ENCODE measurements at regions not wholly inside any gene's neighbourhood (a gene's known extent, or its start where the extent isn't known, plus 50 kb on each side); places are given as distances from the start of the nearest gene placed in this dataset.

- Histone ChIP-seq H3K9me3 (ENCODE audit: control insufficient read depth, low read length) (peaks cover 1% of the 10 kb centered on the region), H3K4me3 (ENCODE audit: low read length in 2 of 2) (no peak overlapping the region), H3K4me1 (ENCODE audit: control insufficient read depth in 1 of 2, insufficient read depth in 2 of 2, low read length in 2 of 2) (no peaks in the 10 kb centered on the region), H3K36me3 (ENCODE audit: control insufficient read depth in 1 of 2, insufficient read depth in 2 of 2, low read length in 1 of 2) (no peaks in the 10 kb centered on the region), H3K27me3 (ENCODE audit: control insufficient read depth in 1 of 2, insufficient read depth in 2 of 2, low read length in 1 of 2) (no peaks in the 10 kb centered on the region), H3K27ac (ENCODE audit: low read depth in 1 of 2, low read length in 2 of 2) (no peak overlapping the region)
- ATAC-seq (ENCODE audit: low FRiP score) = no peak
- DNase-seq = no peak
- intact Hi-C loops (cut with DNase I) = no loop called here
These were observed 583.1 kb upstream of the SEL1L start for GRCh38 chr14:82116721-82117120.

DNA sequence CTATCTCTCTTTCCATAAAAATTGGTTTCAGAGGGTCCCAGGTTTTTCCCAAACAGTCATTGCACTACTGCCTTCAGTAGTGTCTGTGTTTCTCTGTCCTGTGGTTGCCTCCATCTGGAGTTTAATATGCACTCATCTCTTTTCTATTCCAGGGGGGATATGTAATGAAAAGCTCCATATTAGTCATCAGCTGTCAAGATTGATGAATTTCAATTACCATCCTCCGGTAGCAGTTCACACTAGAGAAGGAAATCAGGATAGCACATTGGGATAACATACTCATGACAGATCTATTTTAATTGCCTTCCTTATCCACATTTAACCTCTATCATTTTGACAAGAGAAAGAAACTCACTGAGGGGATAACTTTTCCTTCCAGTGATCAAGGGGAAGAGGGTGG is 589.0 kb upstream of the SEL1L start:
- Histone ChIP-seq H3K9me3 (ENCODE audit: control insufficient read depth, low read length) (no peaks in the 10 kb centered on the region), H3K4me3 (ENCODE audit: low read length in 2 of 2) (no peak overlapping the region), H3K36me3 (ENCODE audit: control insufficient read depth in 1 of 2, insufficient read depth in 2 of 2, low read length in 1 of 2) (no peaks in the 10 kb centered on the region), H3K27me3 (ENCODE audit: control insufficient read depth in 1 of 2, insufficient read depth in 2 of 2, low read length in 1 of 2) (no peaks in the 10 kb centered on the region), H3K27ac (ENCODE audit: low read depth in 1 of 2, low read length in 2 of 2) (no peak overlapping the region), H3K4me1 (ENCODE audit: control insufficient read depth in 1 of 2, insufficient read depth in 2 of 2, low read length in 2 of 2) (no peaks in the 10 kb centered on the region)
- WGBS, 2 donors = 45 to 49% methylated on average over 1 of the region's 1 CpG
- intact Hi-C loops (cut with DNase I) = no loop called here
- no peak for ATAC-seq (ENCODE audit: low FRiP score)
- DNase-seq = no peak

DNA sequence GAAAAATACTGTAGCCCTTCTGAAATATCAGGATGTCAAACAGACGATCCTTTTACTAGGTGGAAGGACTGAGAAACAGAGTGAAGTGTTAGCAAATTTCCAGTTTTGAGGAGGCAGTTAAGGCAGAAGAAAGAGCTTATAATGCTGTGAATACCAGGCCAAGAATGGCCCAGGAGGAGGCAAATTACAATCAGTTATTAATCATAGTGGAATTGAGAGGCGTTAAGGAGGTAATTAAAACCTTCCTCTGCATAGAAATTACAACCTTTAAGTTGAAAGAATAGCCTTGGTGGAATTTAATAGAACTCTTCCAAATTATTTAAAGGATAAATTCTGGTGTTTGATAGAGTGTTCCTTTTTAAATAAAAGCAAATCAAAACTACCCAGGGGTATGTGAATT is 590.9 kb upstream of the SEL1L start:
- Histone ChIP-seq H3K4me3 (ENCODE audit: low read length in 2 of 2) (no peak overlapping the region), H3K9me3 (ENCODE audit: control insufficient read depth, low read length) (no peaks in the 10 kb centered on the region), H3K4me1 (ENCODE audit: control insufficient read depth in 1 of 2, insufficient read depth in 2 of 2, low read length in 2 of 2) (no peaks in the 10 kb centered on the region), H3K27me3 (ENCODE audit: control insufficient read depth in 1 of 2, insufficient read depth in 2 of 2, low read length in 1 of 2) (no peaks in the 10 kb centered on the region), H3K27ac (ENCODE audit: low read depth in 1 of 2, low read length in 2 of 2) (no peak overlapping the region), H3K36me3 (ENCODE audit: control insufficient read depth in 1 of 2, insufficient read depth in 2 of 2, low read length in 1 of 2) (no peaks in the 10 kb centered on the region)
- ATAC-seq (ENCODE audit: low FRiP score) (no peak), DNase-seq (no peak)
- WGBS, 2 donors = 85 to 91% methylated on average over 2 of the region's 2 CpGs
- intact Hi-C loops (cut with DNase I) = no loop called here

GRCh38 chr14:82126006-82126405 is 592.4 kb upstream of the SEL1L start:
- H3K4me3 ChIP-seq (ENCODE audit: low read length in 2 of 2) = no peak overlapping the region
- intact Hi-C loops (cut with DNase I) = no loop called here

GRCh38 chr14:82134411-82134810 is 600.8 kb upstream of the SEL1L start:
- no peak for ATAC-seq (ENCODE audit: low FRiP score)
- DNase-seq = no peak
- Histone ChIP-seq H3K4me3 (ENCODE audit: low read length in 2 of 2) (no peak overlapping the region), H3K36me3 (ENCODE audit: control insufficient read depth in 1 of 2, insufficient read depth in 2 of 2, low read length in 1 of 2) (no peaks in the 10 kb centered on the region), H3K27me3 (ENCODE audit: control insufficient read depth in 1 of 2, insufficient read depth in 2 of 2, low read length in 1 of 2) (no peaks in the 10 kb centered on the region), H3K4me1 (ENCODE audit: control insufficient read depth in 1 of 2, insufficient read depth in 2 of 2, low read length in 2 of 2) (no peaks in the 10 kb centered on the region), H3K9me3 (ENCODE audit: control insufficient read depth, low read length) (peaks cover 2% of the 10 kb centered on the region), H3K27ac (ENCODE audit: low read depth in 1 of 2, low read length in 2 of 2) (no peak overlapping the region)
- 0% methylated on average over 1 of the region's 1 CpG for WGBS, 2 donors
- intact Hi-C loops (cut with DNase I) = no loop called here

More at GRCh38 chr14:82126006-82126405, 592.4 kb upstream of the SEL1L start:
- DNase-seq = no peak
- Histone ChIP-seq H3K9me3 (ENCODE audit: control insufficient read depth, low read length) (peaks cover 2% of the 10 kb centered on the region), H3K27ac (ENCODE audit: low read depth in 1 of 2, low read length in 2 of 2) (no peak overlapping the region), H3K36me3 (ENCODE audit: control insufficient read depth in 1 of 2, insufficient read depth in 2 of 2, low read length in 1 of 2) (no peaks in the 10 kb centered on the region), H3K4me1 (ENCODE audit: control insufficient read depth in 1 of 2, insufficient read depth in 2 of 2, low read length in 2 of 2) (no peaks in the 10 kb centered on the region), H3K27me3 (ENCODE audit: control insufficient read depth in 1 of 2, insufficient read depth in 2 of 2, low read length in 1 of 2) (no peaks in the 10 kb centered on the region)
- WGBS, 2 donors = 49 to 57% methylated on average over 2 of the region's 2 CpGs
- no peak for ATAC-seq (ENCODE audit: low FRiP score)

- peaks cover 2% of the 10 kb centered on the region for H3K9me3 ChIP-seq (ENCODE audit: control insufficient read depth, low read length)
- DNase-seq = no peak
- no peak overlapping the region for H3K27ac ChIP-seq (ENCODE audit: low read depth in 1 of 2, low read length in 2 of 2)
- H3K4me3 ChIP-seq (ENCODE audit: low read length in 2 of 2) = no peak overlapping the region
- H3K27me3 ChIP-seq (ENCODE audit: control insufficient read depth in 1 of 2, insufficient read depth in 2 of 2, low read length in 1 of 2) = no peaks in the 10 kb centered on the region
- intact Hi-C loops (cut with DNase I) = no loop called here
- no peaks in the 10 kb centered on the region for H3K36me3 ChIP-seq (ENCODE audit: control insufficient read depth in 1 of 2, insufficient read depth in 2 of 2, low read length in 1 of 2)
- ATAC-seq (ENCODE audit: low FRiP score) = no peak
- 77 to 92% methylated on average over 1 of the region's 1 CpG for WGBS, 2 donors
- no peaks in the 10 kb centered on the region for H3K4me1 ChIP-seq (ENCODE audit: control insufficient read depth in 1 of 2, insufficient read depth in 2 of 2, low read length in 2 of 2)
These were observed 604.8 kb upstream of the SEL1L start for GRCh38 chr14:82138431-82138830.

GRCh38 chr14:82146846-82147245 is 613.2 kb upstream of the SEL1L start:
- Histone ChIP-seq H3K9me3 (ENCODE audit: control insufficient read depth, low read length) (no peaks in the 10 kb centered on the region), H3K4me3 (ENCODE audit: low read length in 2 of 2) (no peak overlapping the region), H3K27me3 (ENCODE audit: control insufficient read depth in 1 of 2, insufficient read depth in 2 of 2, low read length in 1 of 2) (no peaks in the 10 kb centered on the region), H3K27ac (ENCODE audit: low read depth in 1 of 2, low read length in 2 of 2) (no peak overlapping the region), H3K36me3 (ENCODE audit: control insufficient read depth in 1 of 2, insufficient read depth in 2 of 2, low read length in 1 of 2) (no peaks in the 10 kb centered on the region), H3K4me1 (ENCODE audit: control insufficient read depth in 1 of 2, insufficient read depth in 2 of 2, low read length in 2 of 2) (no peaks in the 10 kb centered on the region)
- ATAC-seq (ENCODE audit: low FRiP score) (no peak), DNase-seq (no peak)
- intact Hi-C loops (cut with DNase I) = no loop called here

- no peaks in the 10 kb centered on the region for H3K36me3 ChIP-seq (ENCODE audit: control insufficient read depth in 1 of 2, insufficient read depth in 2 of 2, low read length in 1 of 2)
- no peak for ATAC-seq (ENCODE audit: low FRiP score)
These were observed 620.0 kb upstream of the SEL1L start for GRCh38 chr14:82153689-82154088.

GRCh38 chr14:82159624-82160023 is 626.0 kb upstream of the SEL1L start:
- no peaks in the 10 kb centered on the region for H3K9me3 ChIP-seq (ENCODE audit: control insufficient read depth, low read length)
- 95 to 98% methylated on average over 3 of the region's 3 CpGs for WGBS, 2 donors
- intact Hi-C loops (cut with DNase I) = no loop called here
- no peak for ATAC-seq (ENCODE audit: low FRiP score)
- H3K36me3 ChIP-seq (ENCODE audit: control insufficient read depth in 1 of 2, insufficient read depth in 2 of 2, low read length in 1 of 2) = no peaks in the 10 kb centered on the region
- H3K4me1 ChIP-seq (ENCODE audit: control insufficient read depth in 1 of 2, insufficient read depth in 2 of 2, low read length in 2 of 2) = no peaks in the 10 kb centered on the region
- no peak overlapping the region for H3K27ac ChIP-seq (ENCODE audit: low read depth in 1 of 2, low read length in 2 of 2)
- no peaks in the 10 kb centered on the region for H3K27me3 ChIP-seq (ENCODE audit: control insufficient read depth in 1 of 2, insufficient read depth in 2 of 2, low read length in 1 of 2)
- H3K4me3 ChIP-seq (ENCODE audit: low read length in 2 of 2) = no peak overlapping the region
- DNase-seq = no peak

More at GRCh38 chr14:82153689-82154088, 620.0 kb upstream of the SEL1L start:
- H3K4me1 ChIP-seq (ENCODE audit: control insufficient read depth in 1 of 2, insufficient read depth in 2 of 2, low read length in 2 of 2) = no peaks in the 10 kb centered on the region
- intact Hi-C loops (cut with DNase I) = no loop called here
- no peak overlapping the region for H3K4me3 ChIP-seq (ENCODE audit: low read length in 2 of 2)
- H3K27ac ChIP-seq (ENCODE audit: low read depth in 1 of 2, low read length in 2 of 2) = no peak overlapping the region
- DNase-seq = no peak
- H3K9me3 ChIP-seq (ENCODE audit: control insufficient read depth, low read length) = no peaks in the 10 kb centered on the region
- whole genome bisulfite sequencing, 2 donors = 88 to 89% methylated on average over 4 of the region's 4 CpGs
- H3K27me3 ChIP-seq (ENCODE audit: control insufficient read depth in 1 of 2, insufficient read depth in 2 of 2, low read length in 1 of 2) = no peaks in the 10 kb centered on the region

All from aorta (tissue), 5 donors.